CD14-positive monocyte (primary cell): ENCODE measurements at regions not wholly inside any gene's neighbourhood (a gene's known extent, or its start where the extent isn't known, plus 50 kb on each side); places are given as distances from the start of the nearest gene placed in this dataset.

ENCODE experiments used
- DNase-seq, 3 donors: peaks; one replicate each; pipeline ENCODE4 v3.0.0-alpha.2; 2011 to 2022
- H2AFZ ChIP-seq: 2 replicates; pipeline ENCODE4 v1.6.0; 2012; ENCODE audit warnings: mild to moderate bottlenecking, low read depth, low read length, inconsistent platforms; ENCODE audit not compliant: insufficient read depth, poor library complexity, severe bottlenecking
- H3K27ac ChIP-seq, 2 donors: 1 replicate in 1 of 2; 2 replicates in 1 of 2; pipeline ENCODE4 v1.5.1; 2012 to 2013; ENCODE audit warnings: low read length in 2 of 2, control low read depth in 1 of 2, inconsistent platforms in 1 of 2, low read depth in 1 of 2, mild to moderate bottlenecking in 1 of 2
- H3K27me3 ChIP-seq, 2 donors: one replicate each; pipeline versions ENCODE4 v1.6.0 to v1.6.1; 2011 to 2013; ENCODE audit warnings: low read length in 2 of 2; ENCODE audit not compliant: control insufficient read depth in 2 of 2, insufficient read depth in 2 of 2
- H3K36me3 ChIP-seq, 2 donors: replicated peaks in 1 of 2; 1 replicate in 1 of 2; 2 replicates in 1 of 2; pipeline versions ENCODE4 v1.5.1 to v1.6.1; 2012 to 2013; ENCODE audit warnings: low read length in 2 of 2, control low read depth in 1 of 2, inconsistent platforms in 1 of 2, mild to moderate bottlenecking in 1 of 2; ENCODE audit not compliant: insufficient read depth in 2 of 2, control insufficient read depth in 1 of 2
- H3K4me1 ChIP-seq, 2 donors: 1 replicate in 1 of 2; 2 replicates in 1 of 2; pipeline versions ENCODE4 v1.5.1 to v1.6.1; 2012 to 2013; ENCODE audit warnings: low read length in 2 of 2, control low read depth in 1 of 2, inconsistent platforms in 1 of 2, mild to moderate bottlenecking in 1 of 2, moderate library complexity in 1 of 2; ENCODE audit not compliant: insufficient read depth in 2 of 2, control insufficient read depth in 1 of 2
- H3K4me2 ChIP-seq: replicated peaks from 2 replicates; pipeline ENCODE3; 2012; ENCODE audit warnings: low read length, moderate library complexity, mild to moderate bottlenecking; ENCODE audit not compliant: poor library complexity, severe bottlenecking; ENCODE audit errors: extremely low read depth
- H3K4me3 ChIP-seq, 3 experiments: fragments of 200-600 bp in 1 of 3; sonication (generic) in 1 of 3; replicated peaks in 1 of 3; 1 replicate in 2 of 3; 2 replicates in 1 of 3; pipeline ENCODE4 v1.5.1; 2011 to 2013; ENCODE audit warnings: low read length in 3 of 3, mild to moderate bottlenecking in 3 of 3, control low read depth in 2 of 3, low read depth in 2 of 3, inconsistent platforms in 1 of 3, moderate library complexity in 1 of 3
- H3K79me2 ChIP-seq: 2 replicates; pipeline ENCODE4 v1.6.0; 2012; ENCODE audit warnings: mild to moderate bottlenecking, control low read depth, inconsistent platforms, low read length, moderate library complexity; ENCODE audit not compliant: insufficient read depth
- H3K9ac ChIP-seq: 2 replicates; pipeline ENCODE4 v1.6.0; 2017; ENCODE audit warnings: low read length, mild to moderate bottlenecking; ENCODE audit not compliant: insufficient read depth, poor library complexity, severe bottlenecking
- H3K9me3 ChIP-seq, 2 donors: replicated peaks in 1 of 2; 1 replicate in 1 of 2; 2 replicates in 1 of 2; pipeline versions ENCODE4 v1.5.1 to v1.6.1; 2012 to 2013; ENCODE audit warnings: low read length in 2 of 2, control low read depth in 1 of 2; ENCODE audit not compliant: control insufficient read depth in 1 of 2, insufficient read depth in 1 of 2
- H4K20me1 ChIP-seq: 2 replicates; pipeline ENCODE4 v1.6.0; 2012; ENCODE audit warnings: mild to moderate bottlenecking, low read length, control low read depth, moderate library complexity; ENCODE audit not compliant: insufficient read depth
- H3K27ac Mint-ChIP-seq, 7 donors: one replicate each; pipeline ENCODE4 v1.8.0; 2020; ENCODE audit warnings: mild to moderate bottlenecking in 7 of 7, mixed read lengths in 7 of 7, moderate library complexity in 6 of 7, inconsistent platforms in 2 of 7
- H3K27me3 Mint-ChIP-seq, 3 donors: one replicate each; pipeline ENCODE4 v1.8.0; 2021 to 2022; ENCODE audit warnings: low read depth in 3 of 3, mild to moderate bottlenecking in 3 of 3, mixed read lengths in 3 of 3, moderate library complexity in 3 of 3, inconsistent platforms in 1 of 3
- H3K36me3 Mint-ChIP-seq, 2 donors: one replicate each; pipeline ENCODE4 v1.8.0; 2020; ENCODE audit warnings: mixed read lengths in 2 of 2, inconsistent platforms in 1 of 2, mild to moderate bottlenecking in 1 of 2
- H3K4me1 Mint-ChIP-seq: one replicate; pipeline ENCODE4 v1.8.0; 2020; ENCODE audit warnings: mild to moderate bottlenecking, mixed read lengths
- H3K4me3 Mint-ChIP-seq, 2 donors: one replicate each; pipeline ENCODE4 v1.8.0; 2020; ENCODE audit warnings: mild to moderate bottlenecking in 2 of 2, mixed read lengths in 2 of 2, moderate library complexity in 1 of 2
- H3K9me3 Mint-ChIP-seq, 7 donors: one replicate each; pipeline ENCODE4 v1.8.0; 2020 to 2022; ENCODE audit warnings: mixed read lengths in 7 of 7, mild to moderate bottlenecking in 6 of 7, moderate library complexity in 6 of 7, inconsistent platforms in 2 of 7
- CTCF ChIP-seq: fragments of 200-600 bp; IDR thresholded peaks from one replicate; pipeline ENCODE4 v1.8.0; 2022; ENCODE audit warnings: antibody characterized with exemption, mild to moderate bottlenecking
- WGBS: methylation state at CpG from one replicate; pipeline ENCODE4 v1.1.5; 2013; ENCODE audit warnings: missing lambda C conversion rate; ENCODE audit not compliant: insufficient coverage; 5-methylcytosine and 5-hydroxymethylcytosine counted together
- intact Hi-C, 2 donors: fragments of 100-400 bp; cut with micrococcal nuclease; formaldehyde crosslinking; loops; one replicate each; pipeline versions ENCODE4 v1.15.0 to v1.15.1; 2023

- no peaks in the 10 kb centered on the region for H3K27me3 ChIP-seq
- H3K36me3 Mint-ChIP-seq = no peaks in the 10 kb centered on the region
Observed at GRCh38 chrX:42392846-42393245, 385.1 kb downstream of the PPP1R2C start.

GRCh38 chrX:42386681-42387080 is 391.3 kb downstream of the PPP1R2C start:
- H3K27ac ChIP-seq = no peak overlapping the region
- H3K27ac Mint-ChIP-seq = no peak overlapping the region
- no peaks in the 10 kb centered on the region for H3K79me2 ChIP-seq
- no peak overlapping the region for H2AFZ ChIP-seq
- WGBS = no CpG with 5 or more reads among the region's 2 CpGs
- no peak for DNase-seq
- H3K4me1 ChIP-seq = no peaks in the 10 kb centered on the region
- H3K4me1 Mint-ChIP-seq = no peaks in the 10 kb centered on the region
- intact Hi-C loops = no loop called here
- no peaks in the 10 kb centered on the region for H3K9me3 ChIP-seq
- TF ChIP-seq CTCF = no peak
- no peak overlapping the region for H3K4me3 Mint-ChIP-seq
- H3K36me3 Mint-ChIP-seq = no peaks in the 10 kb centered on the region
- H3K27me3 ChIP-seq = no peaks in the 10 kb centered on the region
- no peaks in the 10 kb centered on the region for H3K36me3 ChIP-seq
- peaks cover 0 to 3% (median 2%) of the 10 kb centered on the region in 7 donors for H3K9me3 Mint-ChIP-seq
- no peaks in the 10 kb centered on the region for H4K20me1 ChIP-seq
- H3K4me2 ChIP-seq = no peak overlapping the region
- peaks cover 0 to 3% (median 2%) of the 10 kb centered on the region in 3 donors for H3K27me3 Mint-ChIP-seq
- H3K4me3 ChIP-seq = no peak overlapping the region
- no peak overlapping the region for H3K9ac ChIP-seq

More at GRCh38 chrX:42392846-42393245, 385.1 kb downstream of the PPP1R2C start:
- Histone ChIP-seq H3K4me3 (no peak overlapping the region), H3K4me1 (no peaks in the 10 kb centered on the region), H3K27ac (no peak overlapping the region), H4K20me1 (no peaks in the 10 kb centered on the region), H3K9ac (no peak overlapping the region), H3K4me2 (no peak overlapping the region), H3K9me3 (no peaks in the 10 kb centered on the region), H2AFZ (no peak overlapping the region), H3K36me3 (no peaks in the 10 kb centered on the region), H3K79me2 (no peaks in the 10 kb centered on the region)
- H3K4me1 Mint-ChIP-seq = no peaks in the 10 kb centered on the region
- H3K27me3 Mint-ChIP-seq = peaks cover 0 to 2% (median 0%) of the 10 kb centered on the region in 3 donors
- no peak overlapping the region for H3K27ac Mint-ChIP-seq
- peaks cover 0 to 2% (median 2%) of the 10 kb centered on the region in 7 donors for H3K9me3 Mint-ChIP-seq
- intact Hi-C loops = no loop called here
- TF ChIP-seq CTCF = no peak
- DNase-seq = no peak
- no peak overlapping the region for H3K4me3 Mint-ChIP-seq
- WGBS = no CpG with 5 or more reads among the region's 1 CpG
